HEK293T (cell line): ENCODE measurements at regions not wholly inside any gene's neighbourhood (a gene's known extent, or its start where the extent isn't known, plus 50 kb on each side); places are given as distances from the start of the nearest gene placed in this dataset.

ENCODE experiments used
- BHLHE40 ChIP-seq: fragments of 450-650 bp; IDR thresholded peaks from 2 replicates; pipeline ENCODE4 v1.6.1; 2016; ENCODE audit warnings: mild to moderate bottlenecking, moderate library complexity, borderline replicate concordance
- FOXA1 ChIP-seq: fragments of 450-650 bp; IDR thresholded peaks from 2 replicates; pipeline ENCODE4 v1.6.1; 2016; ENCODE audit warnings: mild to moderate bottlenecking
- FOXM1 ChIP-seq: fragments of 450-650 bp; IDR thresholded peaks from 2 replicates; pipeline ENCODE4 v1.6.1; 2017; ENCODE audit warnings: mild to moderate bottlenecking, borderline replicate concordance
- HDGF ChIP-seq: fragments of 450-650 bp; IDR thresholded peaks from 2 replicates; pipeline ENCODE4 v1.6.1; 2017; ENCODE audit warnings: antibody characterized with exemption, borderline replicate concordance
- LEF1 ChIP-seq: fragments of 450-650 bp; IDR thresholded peaks from 2 replicates; pipeline ENCODE4 v1.6.1; 2017; ENCODE audit warnings: mild to moderate bottlenecking, borderline replicate concordance
- NFRKB ChIP-seq: fragments of 450-650 bp; IDR thresholded peaks from 2 replicates; pipeline ENCODE4 v1.6.1; 2016; ENCODE audit warnings: mild to moderate bottlenecking, moderate library complexity
- SP1 ChIP-seq: fragments of 450-650 bp; IDR thresholded peaks from 2 replicates; pipeline ENCODE4 v1.6.1; 2017
- SUZ12 ChIP-seq: fragments of 450-650 bp; IDR thresholded peaks from 2 replicates; pipeline ENCODE4 v1.6.1; 2016; ENCODE audit warnings: mild to moderate bottlenecking
- ZNF384 ChIP-seq: fragments of 450-650 bp; IDR thresholded peaks from 2 replicates; pipeline ENCODE4 v1.6.1; 2016
- TF ChIP-seq, protein P1 (sequence below): fragments of 450-650 bp; IDR thresholded peaks from 2 replicates; pipeline ENCODE4 v1.6.1; 2016

DNA sequence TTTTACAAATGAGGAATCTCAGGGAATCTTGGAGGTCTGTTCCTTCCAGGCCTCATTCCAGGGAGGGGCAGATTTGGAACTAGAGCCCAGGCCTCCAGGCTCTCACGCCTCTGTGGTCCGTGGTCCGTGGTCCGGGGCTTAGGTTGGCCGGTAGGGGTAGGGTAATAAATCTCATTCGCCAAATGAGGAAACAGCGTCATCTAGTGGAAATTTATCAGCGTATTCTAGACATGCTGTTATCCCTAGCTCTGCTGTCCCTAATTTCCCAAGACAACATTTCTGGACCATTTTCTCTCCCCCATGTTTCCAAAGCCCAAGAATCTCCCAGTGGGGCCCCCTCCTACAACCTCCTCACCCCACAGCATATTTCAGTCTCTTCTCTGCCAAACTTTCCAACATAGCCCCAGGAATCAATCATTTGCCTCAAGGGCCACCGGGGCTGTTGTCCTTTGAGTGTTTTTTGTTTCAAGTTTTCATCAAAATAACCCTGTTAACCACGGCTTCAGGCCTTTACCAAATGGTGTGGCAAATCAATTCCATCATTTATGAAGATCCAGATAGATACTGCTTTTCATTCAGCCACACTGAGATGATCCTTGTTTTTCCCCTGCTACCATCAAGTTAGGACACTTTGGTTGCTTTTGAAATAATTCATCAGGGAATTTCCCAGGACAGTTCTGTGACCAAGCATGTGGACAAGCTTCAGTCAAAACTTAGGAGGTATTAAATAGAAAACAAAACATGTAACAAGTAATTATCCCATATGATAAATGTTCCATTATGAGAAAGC, 126.8 kb downstream of the ALDH8A1 start:
- TF ChIP-seq FOXA1 (no peak), LEF1 (no peak), SP1 (no peak), SUZ12 (no peak), FOXM1 (no peak), ZNF384 (no peak), BHLHE40 (no peak), HDGF (no peak), NFRKB (no peak)
- TF ChIP-seq, protein P1, sequence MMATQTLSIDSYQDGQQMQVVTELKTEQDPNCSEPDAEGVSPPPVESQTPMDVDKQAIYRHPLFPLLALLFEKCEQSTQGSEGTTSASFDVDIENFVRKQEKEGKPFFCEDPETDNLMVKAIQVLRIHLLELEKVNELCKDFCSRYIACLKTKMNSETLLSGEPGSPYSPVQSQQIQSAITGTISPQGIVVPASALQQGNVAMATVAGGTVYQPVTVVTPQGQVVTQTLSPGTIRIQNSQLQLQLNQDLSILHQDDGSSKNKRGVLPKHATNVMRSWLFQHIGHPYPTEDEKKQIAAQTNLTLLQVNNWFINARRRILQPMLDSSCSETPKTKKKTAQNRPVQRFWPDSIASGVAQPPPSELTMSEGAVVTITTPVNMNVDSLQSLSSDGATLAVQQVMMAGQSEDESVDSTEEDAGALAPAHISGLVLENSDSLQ = peak; percentile 69
